ENCODE measurements at regions not wholly inside any gene's neighbourhood (a gene's known extent, or its start where the extent isn't known, plus 50 kb on each side); places are given as distances from the start of the nearest gene placed in this dataset.

DNA sequence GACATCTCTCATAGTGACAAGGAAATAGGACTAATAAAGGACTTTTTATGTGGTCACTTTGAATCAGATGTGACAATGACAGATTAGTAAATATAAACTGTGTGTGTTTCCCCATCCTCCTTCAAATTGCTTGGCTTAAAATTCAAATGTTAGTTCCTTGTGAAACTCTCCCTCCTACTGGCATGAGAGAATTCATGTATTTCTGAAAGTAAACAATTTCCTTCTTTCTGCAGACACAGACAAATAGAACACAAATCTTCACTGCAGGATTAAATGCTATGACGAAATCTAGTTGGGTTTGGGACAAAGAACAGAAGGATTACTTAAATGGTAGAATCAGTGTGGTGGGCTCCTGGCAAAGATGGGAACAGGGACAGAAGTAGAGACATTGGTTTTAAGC, 328.7 kb upstream of the FAM98A start:
- H3K4me3 ChIP-seq (ENCODE audit: low read depth, low read length) = no peak overlapping the region

DNA sequence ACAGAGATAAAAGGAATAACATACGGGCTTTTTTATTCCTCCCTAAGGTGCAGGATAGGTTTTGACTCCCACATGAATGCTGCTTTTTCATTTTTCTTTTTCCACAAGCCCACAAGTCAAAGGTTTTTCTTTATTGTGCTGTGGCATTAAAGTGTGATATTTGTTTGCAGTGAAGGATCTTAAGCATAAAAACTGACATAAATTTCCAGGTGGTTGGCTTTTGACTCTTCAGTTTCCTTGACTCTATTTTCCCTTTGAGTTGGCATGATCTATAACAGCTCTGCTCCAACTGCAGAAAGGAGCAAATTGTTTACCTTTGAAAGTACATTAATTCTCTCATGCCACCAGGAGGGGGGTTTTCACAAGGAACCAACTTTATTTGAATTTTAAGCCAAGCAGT, 326.2 kb upstream of the FAM98A start:
- DNase-seq (ENCODE audit: low read depth) = no peak
- TF ChIP-seq, protein P1, sequence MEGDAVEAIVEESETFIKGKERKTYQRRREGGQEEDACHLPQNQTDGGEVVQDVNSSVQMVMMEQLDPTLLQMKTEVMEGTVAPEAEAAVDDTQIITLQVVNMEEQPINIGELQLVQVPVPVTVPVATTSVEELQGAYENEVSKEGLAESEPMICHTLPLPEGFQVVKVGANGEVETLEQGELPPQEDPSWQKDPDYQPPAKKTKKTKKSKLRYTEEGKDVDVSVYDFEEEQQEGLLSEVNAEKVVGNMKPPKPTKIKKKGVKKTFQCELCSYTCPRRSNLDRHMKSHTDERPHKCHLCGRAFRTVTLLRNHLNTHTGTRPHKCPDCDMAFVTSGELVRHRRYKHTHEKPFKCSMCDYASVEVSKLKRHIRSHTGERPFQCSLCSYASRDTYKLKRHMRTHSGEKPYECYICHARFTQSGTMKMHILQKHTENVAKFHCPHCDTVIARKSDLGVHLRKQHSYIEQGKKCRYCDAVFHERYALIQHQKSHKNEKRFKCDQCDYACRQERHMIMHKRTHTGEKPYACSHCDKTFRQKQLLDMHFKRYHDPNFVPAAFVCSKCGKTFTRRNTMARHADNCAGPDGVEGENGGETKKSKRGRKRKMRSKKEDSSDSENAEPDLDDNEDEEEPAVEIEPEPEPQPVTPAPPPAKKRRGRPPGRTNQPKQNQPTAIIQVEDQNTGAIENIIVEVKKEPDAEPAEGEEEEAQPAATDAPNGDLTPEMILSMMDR (IDR thresholded peaks at IDR 0.05; ENCODE audit: insufficient read depth, low read depth, low read length, missing control alignments) = no peak
- H3K4me3 ChIP-seq (ENCODE audit: low read depth, low read length) = no peak overlapping the region

More for the DNA sequence above, 328.7 kb upstream of the FAM98A start:
- TF ChIP-seq, protein P1 (IDR thresholded peaks at IDR 0.05; ENCODE audit: insufficient read depth, low read depth, low read length, missing control alignments) = no peak
- no peak for DNase-seq (ENCODE audit: low read depth)

DNA sequence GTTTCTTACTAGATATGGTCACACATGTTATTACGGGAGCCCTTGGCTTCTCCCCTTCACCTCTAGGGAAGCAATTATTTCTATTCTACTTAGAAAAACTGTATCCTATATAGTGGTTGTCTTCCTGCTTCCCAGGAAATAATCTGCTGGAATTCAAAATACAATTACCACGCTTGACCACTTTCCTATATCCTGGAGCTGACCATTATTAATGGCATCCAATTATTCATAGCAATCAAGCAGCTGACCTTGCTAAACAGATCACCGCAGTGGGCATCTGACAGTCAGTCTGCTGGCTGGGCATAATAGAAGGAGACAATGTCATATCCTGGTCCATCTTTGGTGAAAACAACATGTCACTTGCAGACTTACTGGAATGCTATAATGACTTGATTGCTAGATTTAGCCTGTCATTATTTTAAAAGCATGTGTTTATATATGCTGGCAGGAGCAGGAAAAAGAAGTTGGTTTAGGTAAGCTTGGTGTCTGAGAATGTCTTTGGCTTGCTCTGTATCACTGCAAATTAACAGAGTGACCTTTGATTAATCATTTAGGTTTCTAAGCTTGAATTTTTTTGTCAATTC, 325.6 kb upstream of the FAM98A start:
- TF ChIP-seq, protein P1 (IDR thresholded peaks at IDR 0.05; ENCODE audit: insufficient read depth, low read depth, low read length, missing control alignments) = no peak
- H3K4me3 ChIP-seq (ENCODE audit: low read depth, low read length) = no peak overlapping the region
- no peak for DNase-seq (ENCODE audit: low read depth)

DNA sequence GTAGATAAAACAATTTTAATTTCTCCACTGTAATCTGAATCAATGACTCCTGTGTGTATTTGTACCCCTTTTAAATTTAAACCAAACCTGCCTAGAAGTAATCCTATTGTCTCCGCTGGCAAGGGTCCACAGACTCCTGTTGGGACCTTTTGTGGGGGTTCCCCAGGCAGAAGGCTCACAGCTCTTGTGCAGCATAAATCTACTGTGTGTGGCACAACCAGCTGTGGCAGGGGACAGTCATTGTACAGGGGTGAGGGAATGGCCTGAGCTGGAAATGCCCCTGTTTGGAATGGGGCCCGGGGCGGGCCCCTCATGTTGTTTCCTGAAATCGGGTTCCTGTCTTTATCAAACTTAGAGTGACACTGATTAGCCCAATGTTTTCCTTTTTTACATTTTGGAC, 318.2 kb upstream of the FAM98A start:
- no peak for DNase-seq (ENCODE audit: low read depth)
- TF ChIP-seq, protein P1 (IDR thresholded peaks at IDR 0.05; ENCODE audit: insufficient read depth, low read depth, low read length, missing control alignments) = no peak

DNA sequence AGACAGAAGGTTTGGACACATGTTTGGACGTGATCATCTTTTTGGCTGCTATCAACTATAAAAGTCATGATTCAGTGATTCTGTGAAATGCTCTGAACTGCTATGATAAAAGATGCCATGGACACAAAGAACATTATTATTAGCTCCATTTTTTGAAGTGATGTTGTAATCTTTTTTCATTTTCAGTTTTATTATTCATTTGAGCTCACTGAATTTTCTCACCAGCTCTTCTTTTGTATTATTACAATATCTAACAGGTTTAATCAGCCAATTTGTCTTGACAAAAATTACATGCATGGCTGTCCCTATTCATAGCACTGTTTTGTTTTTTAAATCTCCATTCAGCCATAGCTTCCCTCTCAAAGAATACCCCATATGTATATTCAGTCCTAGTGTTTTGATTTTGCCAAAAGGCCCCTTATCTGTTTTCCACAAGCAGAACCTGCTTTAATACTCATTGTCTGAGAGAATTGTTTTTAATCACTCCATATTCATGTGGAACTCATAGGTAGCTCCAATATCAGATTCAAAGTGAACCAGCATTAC, 314.0 kb upstream of the FAM98A start:
- H3K4me3 ChIP-seq (ENCODE audit: low read depth, low read length) = no peak overlapping the region
- TF ChIP-seq, protein P1 (IDR thresholded peaks at IDR 0.05; ENCODE audit: insufficient read depth, low read depth, low read length, missing control alignments) = no peak
- DNase-seq (ENCODE audit: low read depth) = no peak

More for the DNA sequence above, 318.2 kb upstream of the FAM98A start:
- no peak overlapping the region for H3K4me3 ChIP-seq (ENCODE audit: low read depth, low read length)

DNA sequence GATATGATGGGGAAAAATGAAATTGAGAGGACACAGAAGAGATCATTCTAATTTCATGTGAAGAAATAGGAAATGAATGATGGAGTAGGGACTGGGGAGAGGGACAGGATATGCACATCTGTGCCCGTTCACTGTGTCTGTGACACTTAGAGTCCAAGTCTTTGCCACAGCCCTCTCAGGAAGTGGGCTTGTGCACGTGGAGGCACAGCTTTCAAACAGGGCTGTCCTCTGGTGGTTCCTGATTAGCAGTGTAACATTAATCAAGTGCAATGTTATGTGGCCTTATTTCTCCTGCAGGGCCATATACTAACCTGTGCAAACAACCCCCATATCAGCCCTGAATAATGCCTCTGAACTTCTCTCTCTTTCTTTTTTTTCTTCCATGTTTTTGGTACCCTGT, 312.2 kb upstream of the FAM98A start:
- no peak overlapping the region for H3K4me3 ChIP-seq (ENCODE audit: low read depth, low read length)
- TF ChIP-seq, protein P1 (IDR thresholded peaks at IDR 0.05; ENCODE audit: insufficient read depth, low read depth, low read length, missing control alignments) = no peak
- DNase-seq (ENCODE audit: low read depth) = no peak

Measured in GM12865 (cell line).